GM13976 (cell line): ENCODE measurements at regions not wholly inside any gene's neighbourhood (a gene's known extent, or its start where the extent isn't known, plus 50 kb on each side); places are given as distances from the start of the nearest gene placed in this dataset.

Experiments used
- DNase-seq: peaks from one replicate; pipeline ENCODE4 v3.0.0; 2012; ENCODE audit warnings: low spot score
- in situ Hi-C: fragments of 300-500 bp; cut with MboI; formaldehyde crosslinking; loops from one replicate; pipeline ENCODE4 v1.12.0; 2022; ENCODE audit warnings: low sequenced_read_pairs, mixed read lengths, inconsistent platforms; ENCODE audit not compliant: unreplicated experiment
- TF ChIP-seq, protein P1 (sequence below): IDR thresholded peaks from 2 replicates; pipeline ENCODE4 v1.5.1; 2012; ENCODE audit warnings: borderline replicate concordance, mild to moderate bottlenecking; ENCODE audit not compliant: insufficient read depth; ENCODE audit errors: extremely low read depth, missing control alignments, control extremely low read depth

DNA sequence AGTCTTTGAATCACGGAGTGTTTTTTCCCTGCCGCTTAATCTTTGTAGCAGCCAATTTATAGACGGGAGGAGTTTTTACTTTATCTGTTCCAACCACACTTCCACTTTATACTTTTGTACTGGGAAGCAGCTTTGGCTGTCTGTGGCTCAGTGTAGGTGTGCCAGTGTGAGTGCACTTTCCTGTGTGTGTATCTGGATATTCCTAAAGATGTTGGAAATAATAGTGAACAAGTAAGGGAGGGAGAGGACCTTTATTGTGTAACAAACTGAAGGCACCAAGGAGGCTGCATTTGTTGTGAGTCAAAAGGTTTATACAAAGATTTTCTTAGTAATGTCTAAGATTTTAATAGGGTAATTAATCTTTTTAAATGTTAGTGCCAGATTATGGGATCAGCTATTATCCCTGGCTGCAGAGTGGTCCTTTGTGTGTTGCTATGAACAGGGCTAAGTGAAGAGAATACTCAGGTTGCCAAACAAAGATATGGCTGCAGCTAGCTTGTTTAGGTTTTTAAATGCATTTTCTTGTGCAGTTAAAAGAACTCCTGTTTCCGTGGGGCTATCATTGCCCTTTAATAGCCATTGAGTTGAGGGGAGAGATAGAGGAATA is 226.3 kb downstream of the RNF144B start:
- DNase-seq: no peak
- TF ChIP-seq, protein P1, sequence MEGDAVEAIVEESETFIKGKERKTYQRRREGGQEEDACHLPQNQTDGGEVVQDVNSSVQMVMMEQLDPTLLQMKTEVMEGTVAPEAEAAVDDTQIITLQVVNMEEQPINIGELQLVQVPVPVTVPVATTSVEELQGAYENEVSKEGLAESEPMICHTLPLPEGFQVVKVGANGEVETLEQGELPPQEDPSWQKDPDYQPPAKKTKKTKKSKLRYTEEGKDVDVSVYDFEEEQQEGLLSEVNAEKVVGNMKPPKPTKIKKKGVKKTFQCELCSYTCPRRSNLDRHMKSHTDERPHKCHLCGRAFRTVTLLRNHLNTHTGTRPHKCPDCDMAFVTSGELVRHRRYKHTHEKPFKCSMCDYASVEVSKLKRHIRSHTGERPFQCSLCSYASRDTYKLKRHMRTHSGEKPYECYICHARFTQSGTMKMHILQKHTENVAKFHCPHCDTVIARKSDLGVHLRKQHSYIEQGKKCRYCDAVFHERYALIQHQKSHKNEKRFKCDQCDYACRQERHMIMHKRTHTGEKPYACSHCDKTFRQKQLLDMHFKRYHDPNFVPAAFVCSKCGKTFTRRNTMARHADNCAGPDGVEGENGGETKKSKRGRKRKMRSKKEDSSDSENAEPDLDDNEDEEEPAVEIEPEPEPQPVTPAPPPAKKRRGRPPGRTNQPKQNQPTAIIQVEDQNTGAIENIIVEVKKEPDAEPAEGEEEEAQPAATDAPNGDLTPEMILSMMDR: no peak
- in situ Hi-C loops: no loop called here

DNA sequence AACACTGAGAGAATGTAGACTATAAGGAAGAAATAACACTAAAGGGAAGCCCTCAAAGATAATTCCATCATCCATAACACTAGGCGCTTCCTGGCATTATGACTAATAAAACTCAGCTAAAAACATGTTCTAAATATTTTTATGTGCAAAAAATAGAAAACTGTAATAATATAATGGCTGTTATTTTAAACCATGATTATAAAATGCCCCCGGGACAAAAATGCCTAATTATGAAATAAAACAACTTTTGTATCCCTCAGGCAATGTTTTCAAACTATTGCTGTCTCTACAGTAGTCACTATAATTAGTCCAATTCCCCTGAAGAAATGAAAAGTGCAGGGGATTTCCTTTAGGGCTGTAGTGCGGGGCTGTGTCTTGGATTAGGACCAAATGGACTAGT is 242.4 kb downstream of the RNF144B start:
- TF ChIP-seq, protein P1: no peak
- in situ Hi-C loops: no loop called here
- no peak for DNase-seq

DNA sequence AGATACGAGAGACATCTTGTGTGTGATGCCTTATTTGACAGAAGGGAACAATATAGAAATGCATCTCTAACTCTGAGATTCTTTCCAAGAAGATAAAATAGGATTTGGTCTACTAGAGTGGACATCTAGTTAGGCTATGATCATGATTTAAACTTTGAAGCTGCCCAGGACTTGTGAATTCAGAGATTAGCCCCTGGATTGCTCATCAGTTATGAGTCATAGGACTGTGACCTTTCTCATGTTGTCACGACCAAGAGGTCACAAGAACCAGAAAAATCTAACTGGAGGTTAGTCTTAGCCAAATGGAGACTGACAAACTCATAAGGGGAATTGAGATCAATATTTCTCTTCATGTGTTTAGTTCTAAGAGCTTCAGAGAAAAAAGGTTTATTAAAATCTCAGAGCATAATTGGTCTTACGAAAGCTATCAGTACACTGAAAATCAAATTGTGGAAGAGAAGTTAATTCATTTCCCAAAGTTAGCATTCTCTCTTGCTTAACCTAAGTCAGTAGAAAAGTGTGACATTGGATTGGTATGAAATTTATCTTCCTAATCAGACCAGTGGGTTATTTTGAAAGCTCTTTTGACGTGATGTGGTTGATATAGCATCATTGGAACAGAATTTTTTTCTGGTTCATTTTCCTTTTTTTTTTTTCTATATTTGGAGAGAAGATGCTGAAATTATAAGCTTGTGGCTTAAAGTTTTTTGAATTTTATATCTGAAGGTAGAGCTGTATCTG is 245.7 kb downstream of the RNF144B start:
- in situ Hi-C loops: no loop called here
- DNase-seq: no peak

DNA sequence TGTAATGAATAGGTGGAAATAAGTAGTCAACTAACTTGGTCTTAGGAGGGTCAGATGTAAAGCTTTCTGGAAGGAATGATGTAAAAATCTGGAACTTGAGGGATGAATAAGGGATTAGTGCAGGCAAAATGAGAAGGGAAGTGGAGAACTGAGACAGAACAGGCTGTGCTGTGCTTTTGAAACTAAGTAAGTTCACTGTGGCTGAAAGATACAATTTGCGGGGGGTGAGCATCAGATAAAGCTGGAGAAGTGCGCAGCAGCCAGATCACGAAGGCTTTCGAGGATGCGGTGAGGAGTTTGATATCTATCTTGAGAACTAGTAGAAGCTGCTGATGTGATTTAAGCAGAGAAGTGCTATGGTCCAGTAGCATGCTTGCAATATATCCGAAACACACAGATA is 247.8 kb downstream of the RNF144B start:
- in situ Hi-C loops: no loop called here
- no peak for DNase-seq
- TF ChIP-seq, protein P1: no peak

More for the DNA sequence above, 245.7 kb downstream of the RNF144B start:
- TF ChIP-seq, protein P1: no peak

DNA sequence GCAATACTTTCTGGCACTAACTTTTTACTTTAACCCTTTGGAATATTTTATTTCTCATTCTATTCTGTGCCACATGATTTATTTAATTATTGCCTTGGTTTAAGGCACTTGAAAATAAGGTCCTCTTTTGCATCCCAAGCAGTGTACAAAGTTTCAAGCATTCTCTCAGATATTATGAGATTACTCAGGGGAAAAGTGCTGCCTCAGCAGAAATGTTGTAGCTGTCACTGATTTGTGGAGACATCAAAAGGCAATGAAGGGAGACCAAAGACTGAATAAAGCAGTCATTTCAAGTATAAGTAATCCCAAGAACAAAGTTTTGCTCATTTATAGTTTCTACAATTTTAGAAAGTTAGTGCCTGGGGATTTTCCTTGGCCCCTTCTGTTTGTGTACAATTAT is 253.0 kb downstream of the RNF144B start:
- DNase-seq: no peak
- TF ChIP-seq, protein P1: no peak
- in situ Hi-C loops: no loop called here

DNA sequence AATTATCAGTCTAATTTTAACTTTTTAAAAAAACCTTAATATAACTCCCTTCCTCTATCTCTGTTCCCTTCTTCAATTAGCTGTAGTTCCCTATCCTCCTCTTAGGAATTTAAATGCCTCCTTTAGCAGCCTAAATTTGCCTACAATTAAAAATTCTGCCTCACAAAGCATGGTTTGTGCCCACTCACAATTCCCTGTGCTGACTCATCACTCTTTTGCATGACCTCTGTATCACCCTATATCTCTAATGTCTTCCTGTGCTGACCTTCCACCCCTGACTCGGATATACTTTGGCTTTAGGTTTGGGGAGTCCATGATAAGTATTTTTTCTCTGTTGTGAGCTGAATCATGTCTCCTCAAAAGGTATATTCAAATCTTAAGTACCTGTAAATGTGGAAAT is 253.6 kb downstream of the RNF144B start:
- in situ Hi-C loops: no loop called here
- TF ChIP-seq, protein P1: no peak
- no peak for DNase-seq
